HEK293T (cell line): ENCODE measurements at regions not wholly inside any gene's neighbourhood (a gene's known extent, or its start where the extent isn't known, plus 50 kb on each side); places are given as distances from the start of the nearest gene placed in this dataset.
"Not testable (repeated sequence)": the region's sequence is repeated elsewhere in the genome, so short reads cannot be mapped to it uniquely, and the experiment has no call there.

Experiments
- CTCF ChIA-PET: fragments of 350-600 bp; formaldehyde crosslinking; extraction: SDS; loops from one replicate; lab custom pipeline; 2021; ENCODE audit warnings: antibody characterized with exemption, inconsistent platforms; lab: Yijun Ruan, JAX
- POLR2A ChIA-PET: fragments of 350-600 bp; formaldehyde crosslinking; extraction: SDS; loops from one replicate; lab custom pipeline; 2020; ENCODE audit warnings: antibody characterized with exemption, inconsistent platforms; lab: Yijun Ruan, JAX
- DNase-seq: peaks from one replicate; pipeline ENCODE4 v3.0.0; 2012; ENCODE audit warnings: mixed read lengths; ENCODE audit errors: extremely low spot score
- ARNT ChIP-seq: fragments of 450-650 bp; IDR thresholded peaks from 2 replicates; pipeline ENCODE4 v1.6.1; 2017; ENCODE audit warnings: mild to moderate bottlenecking
- BHLHE40 ChIP-seq: fragments of 450-650 bp; IDR thresholded peaks from 2 replicates; pipeline ENCODE4 v1.6.1; 2016; ENCODE audit warnings: mild to moderate bottlenecking, moderate library complexity, borderline replicate concordance
- CTBP1 ChIP-seq: fragments of 450-650 bp; IDR thresholded peaks from 2 replicates; pipeline ENCODE4 v1.6.1; 2016; ENCODE audit warnings: borderline replicate concordance
- ELF4 ChIP-seq: fragments of 450-650 bp; IDR thresholded peaks from 2 replicates; pipeline ENCODE4 v1.6.1; 2017; ENCODE audit warnings: antibody characterized with exemption
- FOXA1 ChIP-seq: fragments of 450-650 bp; IDR thresholded peaks from 2 replicates; pipeline ENCODE4 v1.6.1; 2016; ENCODE audit warnings: mild to moderate bottlenecking
- FOXK2 ChIP-seq: fragments of 450-650 bp; IDR thresholded peaks from 2 replicates; pipeline ENCODE4 v1.6.1; 2016; ENCODE audit warnings: mild to moderate bottlenecking
- FOXM1 ChIP-seq: fragments of 450-650 bp; IDR thresholded peaks from 2 replicates; pipeline ENCODE4 v1.6.1; 2017; ENCODE audit warnings: mild to moderate bottlenecking, borderline replicate concordance
- HDGF ChIP-seq: fragments of 450-650 bp; IDR thresholded peaks from 2 replicates; pipeline ENCODE4 v1.6.1; 2017; ENCODE audit warnings: antibody characterized with exemption, borderline replicate concordance
- L3MBTL2 ChIP-seq: fragments of 450-650 bp; conservative IDR thresholded peaks from 2 replicates; pipeline ENCODE4 v1.6.1; 2016; ENCODE audit warnings: mild to moderate bottlenecking
- LEF1 ChIP-seq: fragments of 450-650 bp; IDR thresholded peaks from 2 replicates; pipeline ENCODE4 v1.6.1; 2017; ENCODE audit warnings: mild to moderate bottlenecking, borderline replicate concordance
- NFRKB ChIP-seq: fragments of 450-650 bp; IDR thresholded peaks from 2 replicates; pipeline ENCODE4 v1.6.1; 2016; ENCODE audit warnings: mild to moderate bottlenecking, moderate library complexity
- SP1 ChIP-seq: fragments of 450-650 bp; IDR thresholded peaks from 2 replicates; pipeline ENCODE4 v1.6.1; 2017
- SUZ12 ChIP-seq: fragments of 450-650 bp; IDR thresholded peaks from 2 replicates; pipeline ENCODE4 v1.6.1; 2016; ENCODE audit warnings: mild to moderate bottlenecking
- TARDBP ChIP-seq: fragments of 450-650 bp; IDR thresholded peaks from 2 replicates; pipeline ENCODE4 v1.6.1; 2016
- ZNF384 ChIP-seq: fragments of 450-650 bp; IDR thresholded peaks from 2 replicates; pipeline ENCODE4 v1.6.1; 2016
- TF ChIP-seq, protein P1 (sequence below): fragments of 450-650 bp; IDR thresholded peaks from 2 replicates; pipeline ENCODE4 v1.6.1; 2016

DNA sequence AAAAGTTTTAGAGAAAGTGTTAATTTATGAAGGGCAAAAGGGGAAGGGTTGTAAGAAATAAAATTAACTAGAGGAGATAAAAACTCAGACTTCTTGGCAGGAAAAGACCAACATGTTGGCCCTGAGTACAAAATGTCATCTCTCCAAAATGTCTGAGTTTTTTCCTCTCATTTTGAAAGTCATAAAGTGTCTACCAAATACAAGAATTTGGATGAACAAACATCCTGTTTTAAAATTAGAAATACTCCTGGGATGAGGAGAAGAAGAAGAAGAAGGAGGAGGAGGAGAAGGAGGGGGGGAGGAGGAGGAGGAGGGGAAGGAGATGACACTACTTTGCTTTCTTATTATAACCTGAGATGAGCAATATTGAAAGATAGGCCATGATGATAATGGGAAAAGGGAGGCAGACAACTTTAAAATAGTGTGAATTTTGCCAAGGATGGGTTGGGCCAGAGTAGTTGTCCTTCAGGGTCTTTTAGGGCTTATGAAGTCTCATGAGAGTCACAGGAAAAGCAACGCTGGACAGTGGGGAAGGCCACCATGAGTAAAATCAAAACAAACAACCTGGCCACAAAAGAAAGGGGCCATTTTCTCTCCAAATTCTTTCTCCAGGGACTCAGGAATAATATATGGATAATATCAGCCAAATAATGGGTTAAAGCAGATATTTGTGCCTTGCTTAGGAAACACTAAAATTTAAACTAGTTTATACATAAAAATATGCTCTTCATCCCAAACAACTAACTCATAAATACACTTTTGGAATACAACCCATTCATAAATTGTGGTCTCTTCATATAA is 632.9 kb downstream of the EPHA3 start:
- TF ChIP-seq LEF1 (no peak), FOXA1 (no peak), ARNT (no peak), BHLHE40 (no peak), SP1 (no peak), L3MBTL2 (no peak), NFRKB (no peak), FOXK2 (no peak), ZNF384 (no peak), FOXM1 (no peak)
- TF ChIP-seq, protein P1, sequence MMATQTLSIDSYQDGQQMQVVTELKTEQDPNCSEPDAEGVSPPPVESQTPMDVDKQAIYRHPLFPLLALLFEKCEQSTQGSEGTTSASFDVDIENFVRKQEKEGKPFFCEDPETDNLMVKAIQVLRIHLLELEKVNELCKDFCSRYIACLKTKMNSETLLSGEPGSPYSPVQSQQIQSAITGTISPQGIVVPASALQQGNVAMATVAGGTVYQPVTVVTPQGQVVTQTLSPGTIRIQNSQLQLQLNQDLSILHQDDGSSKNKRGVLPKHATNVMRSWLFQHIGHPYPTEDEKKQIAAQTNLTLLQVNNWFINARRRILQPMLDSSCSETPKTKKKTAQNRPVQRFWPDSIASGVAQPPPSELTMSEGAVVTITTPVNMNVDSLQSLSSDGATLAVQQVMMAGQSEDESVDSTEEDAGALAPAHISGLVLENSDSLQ = no peak
- ChIA-PET CTCF (no interaction called here), POLR2A (no interaction called here)
- no peak for DNase-seq

DNA sequence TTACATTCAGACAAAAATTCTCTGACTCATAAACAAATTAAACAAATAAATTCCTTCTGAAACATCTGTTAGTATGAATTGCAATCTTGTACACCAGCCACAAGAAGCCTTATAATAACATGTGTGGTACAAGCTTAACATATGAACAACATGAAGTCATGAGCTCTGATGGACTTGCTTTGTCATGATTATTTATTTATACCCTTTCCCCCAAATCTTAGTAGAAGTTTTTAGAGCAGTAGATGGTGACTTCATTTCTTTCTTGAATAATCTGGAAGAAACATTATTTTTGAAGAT is 633.4 kb downstream of the EPHA3 start:
- DNase-seq = no peak
- POLR2A ChIA-PET = no interaction called here
- CTCF ChIA-PET = no interaction called here
- TF ChIP-seq ELF4 (no peak), BHLHE40 (no peak), NFRKB (no peak)

DNA sequence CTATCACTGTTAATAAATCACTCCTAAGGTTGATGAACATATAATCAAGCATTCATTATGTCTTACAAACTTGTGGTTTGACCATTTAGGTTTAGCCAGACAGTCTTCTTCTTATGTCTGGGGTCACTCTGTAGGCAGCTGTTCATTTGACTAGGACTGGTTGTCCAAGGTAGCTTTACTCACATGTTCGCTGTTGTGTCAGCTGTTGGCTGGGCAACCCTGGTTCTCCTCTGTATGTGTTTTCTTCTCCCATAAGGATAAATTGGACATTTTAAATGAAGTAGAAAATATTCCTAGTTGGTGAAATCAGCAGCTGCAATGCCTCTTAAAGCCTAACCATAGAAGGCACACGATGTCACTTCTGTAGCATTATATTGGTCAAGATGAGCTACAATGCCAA is 635.1 kb downstream of the EPHA3 start:
- ChIA-PET CTCF (no interaction called here), POLR2A (no interaction called here)
- TF ChIP-seq HDGF (no peak), BHLHE40 (no peak), FOXA1 (no peak), ARNT (no peak), ELF4 (no peak), LEF1 (no peak), FOXK2 (no peak), TARDBP (no peak), FOXM1 (no peak), SP1 (no peak), SUZ12 (no peak)
- TF ChIP-seq, protein P1 = no peak
- DNase-seq = no peak

DNA sequence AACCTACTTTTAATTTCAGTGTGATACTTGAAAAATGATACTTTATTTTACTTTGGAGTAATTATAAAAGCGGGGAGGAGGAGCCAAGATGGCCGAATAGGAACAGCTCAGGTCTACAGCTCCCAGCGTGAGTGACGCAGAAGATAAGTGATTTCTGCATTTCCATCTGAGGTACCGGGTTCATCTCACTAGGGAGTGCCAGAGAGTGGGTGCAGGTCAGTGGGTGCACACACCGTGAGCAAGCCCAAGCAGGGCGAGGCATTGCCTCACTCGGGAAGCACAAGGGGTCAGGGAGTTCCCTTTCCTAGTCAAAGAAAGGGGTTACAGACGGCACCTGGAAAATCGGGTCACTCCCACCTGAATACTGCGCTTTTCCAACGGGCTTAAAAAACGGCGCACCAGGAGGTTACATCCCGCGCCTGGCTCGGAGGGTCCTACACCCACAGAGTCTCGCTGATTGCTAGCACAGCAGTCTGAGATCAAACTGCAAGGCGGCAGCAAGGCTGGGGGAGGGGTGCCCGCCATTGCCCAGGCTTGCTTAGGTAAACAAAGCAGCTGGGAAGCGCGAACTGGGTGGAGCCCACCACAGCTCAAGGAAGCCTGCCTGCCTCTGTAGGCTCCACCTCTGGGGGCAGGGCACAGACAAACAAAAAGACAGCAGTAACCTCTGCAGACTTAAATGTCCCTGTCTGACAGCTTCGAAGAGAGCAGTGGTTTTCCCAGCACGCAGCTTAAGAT is 640.3 kb downstream of the EPHA3 start:
- POLR2A ChIA-PET, DNase-seq, CTCF ChIA-PET: not testable (repeated sequence)

DNA sequence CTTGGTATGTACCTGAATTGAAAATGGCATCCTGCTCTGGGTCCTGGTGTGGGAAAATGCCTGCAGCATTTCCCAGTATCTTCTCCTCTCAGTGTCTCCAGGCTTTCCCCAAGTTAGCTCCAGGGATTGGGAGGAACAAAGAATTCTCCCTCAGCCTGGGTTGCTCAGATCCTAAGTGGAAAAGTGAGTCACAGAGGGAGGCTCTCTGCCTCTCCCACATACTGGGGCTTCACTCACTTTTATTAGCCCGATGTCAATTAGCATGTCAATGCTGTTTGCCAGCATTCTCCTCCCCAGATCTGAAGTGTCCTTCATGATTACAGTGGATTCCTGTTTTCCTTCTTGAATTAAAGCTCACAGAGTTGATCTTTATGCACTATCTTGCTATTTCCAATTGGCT is 655.0 kb downstream of the EPHA3 start:
- TF ChIP-seq ARNT (no peak), CTBP1 (no peak), SP1 (no peak), ELF4 (no peak), FOXA1 (no peak), L3MBTL2 (no peak)
- CTCF ChIA-PET = no interaction called here
- no peak for DNase-seq
- POLR2A ChIA-PET = no interaction called here

DNA sequence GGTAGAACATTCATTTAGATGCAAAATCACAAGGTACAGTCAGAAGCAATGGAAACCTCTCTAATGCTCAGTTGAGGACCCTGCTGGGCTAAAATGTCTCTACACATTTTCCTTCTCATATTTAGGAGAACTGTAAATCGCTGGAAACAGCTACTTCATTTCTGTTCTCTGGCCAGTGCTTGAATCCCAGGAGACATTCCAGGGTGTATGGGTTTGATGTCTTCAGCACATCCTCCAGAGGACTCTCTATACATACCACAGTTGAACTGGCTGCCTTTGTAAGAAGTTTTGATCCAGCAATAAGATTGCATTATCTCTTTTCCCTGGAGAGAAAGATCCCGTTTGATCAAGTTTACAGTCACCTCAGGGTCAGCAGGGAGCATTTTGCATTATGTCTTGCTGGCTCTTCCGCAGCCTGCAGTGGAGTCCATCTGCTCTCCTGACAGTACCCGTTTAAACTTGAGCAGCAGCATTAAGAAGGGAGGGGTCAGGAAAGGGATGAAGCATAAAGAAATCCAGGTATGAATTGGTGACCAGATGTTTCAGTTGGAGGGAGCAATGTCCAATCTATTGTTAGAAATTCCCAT is 676.0 kb downstream of the EPHA3 start:
- DNase-seq = peak; percentile 7
- CTCF ChIA-PET = no interaction called here
- POLR2A ChIA-PET = no interaction called here
- TF ChIP-seq FOXK2 = no peak
- no peak for TF ChIP-seq L3MBTL2
- no peak for TF ChIP-seq NFRKB
- no peak for TF ChIP-seq ARNT
- no peak for TF ChIP-seq LEF1
- no peak for TF ChIP-seq HDGF
- no peak for TF ChIP-seq SP1
- no peak for TF ChIP-seq SUZ12
- no peak for TF ChIP-seq ZNF384
- TF ChIP-seq FOXA1 = no peak
- no peak for TF ChIP-seq FOXM1
- no peak for TF ChIP-seq TARDBP

DNA sequence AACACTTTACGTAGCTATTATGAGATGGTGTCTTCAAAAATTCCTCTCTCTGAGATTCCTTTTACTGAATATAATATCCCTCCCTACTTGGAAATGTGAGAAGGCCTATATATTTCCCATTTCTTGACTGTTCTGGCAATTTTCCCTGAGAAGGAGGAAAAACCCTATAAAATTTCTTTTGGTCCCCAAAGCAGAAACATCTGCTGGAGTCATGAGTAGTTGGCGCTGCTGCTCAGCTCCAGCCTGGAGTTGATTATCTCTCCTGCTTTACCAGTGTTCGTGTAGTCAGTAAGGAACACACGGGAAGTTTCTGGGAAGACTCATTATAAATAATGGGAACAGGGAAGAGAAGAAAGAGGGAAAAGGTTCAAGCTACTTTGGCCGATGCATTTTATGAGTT is 680.1 kb downstream of the EPHA3 start:
- CTCF ChIA-PET = no interaction called here
- POLR2A ChIA-PET = no interaction called here
- TF ChIP-seq ELF4 (no peak), ZNF384 (no peak), FOXK2 (no peak), ARNT (no peak), SUZ12 (no peak), L3MBTL2 (no peak), FOXA1 (no peak), SP1 (no peak), CTBP1 (no peak), FOXM1 (no peak), NFRKB (no peak), BHLHE40 (no peak), HDGF (no peak), TARDBP (no peak)
- TF ChIP-seq, protein P1 = no peak
- no peak for DNase-seq
